SH-SY5Y (cell line): ENCODE measurements at regions not wholly inside any gene's neighbourhood (a gene's known extent, or its start where the extent isn't known, plus 50 kb on each side); places are given as distances from the start of the nearest gene placed in this dataset.

ENCODE experiments used
- GATA2 ChIP-seq: IDR thresholded peaks from 2 replicates; pipeline ENCODE4 v1.6.1; 2011; ENCODE audit warnings: mild to moderate bottlenecking, low read depth, low read length
- GATA3 ChIP-seq: IDR thresholded peaks from 2 replicates; pipeline ENCODE4 v1.6.1; 2011; ENCODE audit warnings: low read depth, mild to moderate bottlenecking, low read length, moderate library complexity

DNA sequence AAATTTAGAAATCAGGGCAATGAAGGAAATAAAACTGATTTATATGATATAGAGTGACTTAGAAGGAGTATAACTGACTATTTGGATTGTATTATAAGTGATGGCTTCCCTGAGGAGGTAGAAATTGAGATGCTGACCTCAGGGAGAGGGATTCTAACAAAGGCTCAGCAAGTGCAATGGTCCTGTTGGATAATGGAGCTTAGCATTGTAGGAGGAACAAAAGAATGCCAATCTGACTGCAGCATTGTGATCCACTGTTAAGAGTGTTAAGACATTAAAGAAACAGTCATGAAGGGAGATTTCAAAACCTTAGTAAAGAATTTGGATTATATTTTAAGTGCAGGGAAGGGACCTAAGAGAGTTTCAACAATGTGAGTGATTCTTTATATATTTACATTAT, 158.4 kb upstream of the NAALADL2 start:
- TF ChIP-seq GATA2 = no peak

DNA sequence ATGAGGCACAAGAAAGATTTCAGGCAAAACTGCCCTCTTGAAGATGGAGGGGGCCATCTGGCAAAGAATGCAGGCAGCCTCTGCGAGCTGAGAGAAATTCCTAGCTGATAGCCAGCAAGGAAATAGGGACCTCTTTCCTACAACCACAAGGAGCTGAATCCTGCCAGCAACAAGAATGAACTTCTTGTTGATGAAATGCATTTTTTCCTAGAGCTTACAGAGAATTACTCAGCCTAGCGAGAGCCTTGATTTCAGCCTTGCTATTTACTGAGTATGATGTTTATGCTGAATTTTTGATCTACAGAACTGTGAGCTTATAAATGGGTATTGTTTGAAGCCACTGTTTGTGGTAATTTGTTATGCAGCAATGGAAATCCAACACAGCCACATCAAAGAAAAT, 148.5 kb upstream of the NAALADL2 start:
- TF ChIP-seq GATA3 = no peak

DNA sequence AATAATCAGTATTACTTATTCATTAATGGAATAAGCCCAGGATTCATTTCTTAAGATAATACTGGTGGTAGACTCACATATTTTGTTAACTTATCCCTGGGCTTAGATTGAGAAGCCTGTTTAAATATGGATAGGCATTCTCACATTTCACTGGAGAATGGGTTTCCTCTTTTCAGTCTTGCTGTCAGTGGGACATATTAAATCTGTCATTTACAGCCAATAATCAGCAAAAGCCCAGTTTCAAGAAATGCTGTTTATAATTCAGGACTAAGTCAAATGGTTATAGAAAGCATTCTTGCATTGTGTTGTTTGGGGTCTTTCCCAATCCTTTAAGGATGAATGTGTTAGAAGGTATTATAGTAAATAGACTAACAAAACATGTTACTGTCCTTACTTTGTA, 143.7 kb upstream of the NAALADL2 start:
- TF ChIP-seq GATA2 (no peak), GATA3 (no peak)

DNA sequence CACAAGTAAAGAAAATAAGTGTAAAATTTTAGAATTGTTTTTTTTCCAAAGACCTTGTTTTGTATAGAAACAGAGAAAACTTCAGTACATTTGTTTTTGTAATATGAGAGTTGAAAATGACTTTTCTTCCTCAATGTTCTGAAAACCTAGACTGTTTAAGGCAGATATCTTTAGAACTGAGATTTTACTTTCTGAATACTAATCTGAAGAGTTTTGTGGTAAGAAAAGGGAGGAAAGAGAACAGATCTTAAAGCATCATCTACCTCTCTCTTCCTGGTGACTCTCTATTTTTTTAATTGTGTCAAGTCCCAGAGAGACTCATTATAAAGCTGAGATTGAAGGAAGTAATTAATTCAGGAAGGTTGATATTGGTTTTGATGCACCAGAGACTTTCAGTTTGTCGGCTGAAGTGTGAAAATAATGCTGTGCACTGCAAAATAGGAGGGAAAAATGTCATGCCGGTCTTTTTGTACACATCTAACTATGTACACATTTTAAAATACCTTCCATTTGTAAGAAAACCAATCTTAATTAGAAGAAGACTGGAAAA, 142.1 kb upstream of the NAALADL2 start:
- no peak for TF ChIP-seq GATA3

DNA sequence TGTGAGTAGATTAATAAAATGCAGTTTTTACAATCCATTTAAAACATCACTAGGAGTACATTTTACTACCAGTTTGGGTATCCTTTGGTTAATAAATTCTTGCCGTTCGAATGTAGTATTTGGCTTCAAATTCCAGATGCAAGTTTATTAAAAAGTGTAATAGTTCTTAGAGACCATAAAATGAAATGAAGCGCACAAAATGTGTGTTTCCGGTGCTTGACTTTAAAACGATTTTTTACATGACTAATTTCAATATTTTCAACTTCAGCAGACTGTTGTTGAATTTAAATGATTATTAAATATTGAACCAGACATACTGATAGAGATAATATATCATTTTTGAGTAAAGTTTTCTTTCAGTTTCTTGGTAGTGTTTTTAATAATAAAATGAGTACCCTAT, 138.4 kb upstream of the NAALADL2 start:
- TF ChIP-seq GATA3 (no peak), GATA2 (no peak)

DNA sequence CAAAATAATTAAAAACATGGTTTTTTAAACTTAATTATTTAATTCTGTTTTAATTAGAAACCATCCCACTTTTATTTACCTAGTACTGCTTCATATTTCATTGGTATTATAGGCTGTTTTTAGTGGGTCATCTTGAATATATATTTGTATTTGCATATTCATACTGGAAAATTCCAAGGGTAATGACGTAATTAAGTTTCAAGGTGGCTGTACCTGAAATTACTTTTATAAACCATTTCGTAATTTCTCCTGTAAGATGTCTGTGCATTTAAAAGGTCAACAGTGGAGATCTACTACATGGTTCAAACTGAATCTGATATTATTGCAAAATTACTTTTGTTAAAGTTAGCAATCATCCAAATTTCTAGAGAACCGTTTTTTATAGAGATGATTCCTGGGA, 133.8 kb upstream of the NAALADL2 start:
- TF ChIP-seq GATA3 = no peak
- no peak for TF ChIP-seq GATA2

DNA sequence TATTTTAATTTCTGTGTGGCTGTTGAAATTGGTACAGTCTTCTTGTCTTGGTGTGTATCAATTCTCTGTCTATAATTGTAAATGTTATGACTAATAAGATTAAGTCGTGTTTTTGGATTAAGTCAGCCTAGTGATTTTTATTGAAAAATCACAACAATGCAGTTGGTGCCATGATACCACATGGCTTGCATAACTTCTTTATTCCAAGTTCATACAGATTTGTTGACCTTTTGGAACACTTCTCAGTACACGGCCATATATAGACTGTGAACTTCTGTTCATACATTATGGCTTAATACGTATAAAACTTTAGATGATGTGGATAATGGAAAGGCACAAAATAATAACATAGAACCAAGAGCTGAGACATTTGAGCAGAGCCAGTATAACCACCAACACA, 121.2 kb upstream of the NAALADL2 start:
- TF ChIP-seq GATA3 = no peak
- TF ChIP-seq GATA2 = no peak

DNA sequence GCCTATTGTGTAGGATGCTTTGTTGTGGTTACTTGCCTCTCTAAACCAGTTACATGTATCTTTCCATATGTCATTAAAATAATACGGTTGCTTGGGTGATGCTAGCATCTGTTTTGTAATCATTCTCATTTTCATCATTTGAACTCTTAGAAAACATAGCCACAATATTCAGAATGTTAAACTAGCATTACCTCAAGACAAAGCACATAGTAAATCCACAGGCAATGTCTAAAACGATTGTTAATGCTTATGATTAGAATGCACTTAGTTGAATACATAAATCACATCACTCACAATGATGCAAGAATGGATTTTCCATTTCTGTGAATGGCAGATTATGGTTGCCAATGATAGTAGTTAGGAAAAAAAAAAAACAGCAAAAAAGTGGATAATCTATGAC, 110.0 kb upstream of the NAALADL2 start:
- TF ChIP-seq GATA3 (no peak), GATA2 (no peak)

DNA sequence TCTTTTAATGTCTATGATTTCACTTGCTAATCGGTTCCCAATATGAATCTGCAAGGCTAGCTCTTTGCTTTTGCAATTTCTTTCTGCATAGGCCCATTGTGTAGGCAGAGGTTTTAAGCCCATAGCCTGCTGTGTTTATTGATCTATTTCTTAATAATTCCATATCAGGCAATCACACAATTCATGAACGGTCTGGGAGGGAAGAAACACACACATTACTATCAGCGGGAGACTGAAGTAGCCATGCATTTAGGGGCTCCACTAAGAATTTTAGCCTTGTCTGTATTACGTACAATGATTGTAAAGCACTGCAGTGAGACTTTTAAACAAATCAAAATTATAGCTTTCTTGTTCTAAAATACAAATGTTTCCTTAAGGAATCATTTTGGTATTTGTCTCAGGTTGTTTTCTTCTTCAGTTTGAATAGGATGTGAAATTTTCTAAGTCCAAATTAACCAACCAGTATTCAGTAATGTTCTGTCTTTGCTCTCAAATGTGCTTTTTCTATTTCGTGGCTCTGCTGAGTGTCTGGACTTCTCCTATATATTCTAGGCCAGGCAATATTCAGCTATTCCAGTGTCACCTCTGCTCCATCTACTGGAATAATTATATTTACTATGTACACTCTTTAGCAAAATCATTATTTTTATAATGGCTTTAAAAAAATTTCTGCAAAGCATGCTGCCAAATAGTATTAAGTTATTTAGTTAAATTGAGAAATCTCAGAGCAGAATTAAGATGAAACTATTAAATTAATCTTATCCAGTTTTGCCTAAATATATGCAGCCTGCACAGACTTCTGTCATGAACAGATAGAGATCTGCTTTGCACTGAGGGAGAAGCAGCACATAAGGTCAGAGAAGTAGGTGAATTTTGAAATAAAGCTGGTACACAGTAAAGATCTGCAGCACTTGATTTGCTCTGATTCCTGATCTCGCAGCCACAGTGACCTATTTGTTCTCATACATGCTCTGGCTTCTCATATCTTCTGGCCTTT, 103.0 kb upstream of the NAALADL2 start:
- TF ChIP-seq GATA3 (peak; percentile 97), GATA2 (peak; percentile 98)

DNA sequence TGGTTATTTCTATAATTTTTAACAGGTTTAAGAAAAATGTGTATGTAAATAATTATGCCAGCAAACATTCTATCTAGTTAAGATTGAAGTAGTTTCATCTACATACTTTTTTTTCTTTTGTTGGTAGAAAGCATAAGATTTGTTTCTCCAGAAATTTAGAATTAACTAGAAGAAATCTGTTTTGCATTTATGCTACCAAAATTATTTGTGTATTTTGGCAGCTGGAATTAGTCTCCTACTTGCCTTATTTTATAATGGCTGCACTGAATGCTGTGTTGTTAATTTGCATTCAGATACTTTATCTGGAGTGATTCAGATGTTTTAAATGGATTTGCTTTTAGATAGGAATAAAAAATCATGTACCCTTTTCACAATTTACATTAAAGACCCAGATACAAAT, 100.2 kb upstream of the NAALADL2 start:
- no peak for TF ChIP-seq GATA2
- no peak for TF ChIP-seq GATA3

DNA sequence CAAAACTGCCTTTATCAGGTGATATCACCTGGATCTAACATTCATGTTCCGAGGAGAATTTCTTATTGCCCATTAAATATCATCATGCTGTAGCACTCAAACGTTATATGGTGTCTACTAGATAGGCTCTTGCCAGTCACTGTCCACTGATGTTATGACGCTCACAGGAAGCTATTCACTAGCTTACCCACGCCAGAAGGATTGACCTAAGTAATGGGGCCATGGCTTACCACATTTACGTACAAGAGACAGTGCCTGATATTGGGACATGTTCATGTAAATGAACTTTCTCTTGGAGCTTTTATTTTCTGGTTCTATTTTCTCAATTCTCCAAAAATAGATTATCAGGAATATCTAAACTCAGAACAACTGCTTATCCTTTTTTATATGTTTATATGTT, 91.7 kb upstream of the NAALADL2 start:
- no peak for TF ChIP-seq GATA2
- TF ChIP-seq GATA3 = no peak

DNA sequence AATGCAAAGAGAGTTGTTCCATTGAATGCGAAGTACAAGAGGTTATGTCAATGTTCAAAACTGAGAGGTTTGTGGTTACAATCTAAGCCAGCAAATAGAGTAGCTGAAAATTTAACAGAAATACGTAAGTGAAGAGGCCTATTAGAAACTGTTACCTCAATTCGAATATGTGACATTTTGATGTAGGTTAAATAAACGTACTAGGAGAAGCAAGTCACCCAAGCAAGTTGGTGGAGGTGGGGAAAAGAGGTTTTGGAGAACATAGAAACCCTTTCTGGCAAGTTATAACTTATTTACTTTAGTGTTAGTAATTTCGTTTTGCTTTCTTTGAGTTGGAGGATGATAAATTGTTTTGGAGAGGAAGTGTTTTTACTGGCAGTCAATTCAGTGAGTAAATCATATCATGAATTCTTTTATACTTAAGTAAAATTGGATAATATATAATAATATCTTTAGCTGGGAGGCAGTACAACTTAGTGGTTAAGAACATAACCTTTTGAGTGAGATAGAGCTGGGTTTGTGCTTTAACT, 91.2 kb upstream of the NAALADL2 start:
- TF ChIP-seq GATA2 (no peak), GATA3 (no peak)

DNA sequence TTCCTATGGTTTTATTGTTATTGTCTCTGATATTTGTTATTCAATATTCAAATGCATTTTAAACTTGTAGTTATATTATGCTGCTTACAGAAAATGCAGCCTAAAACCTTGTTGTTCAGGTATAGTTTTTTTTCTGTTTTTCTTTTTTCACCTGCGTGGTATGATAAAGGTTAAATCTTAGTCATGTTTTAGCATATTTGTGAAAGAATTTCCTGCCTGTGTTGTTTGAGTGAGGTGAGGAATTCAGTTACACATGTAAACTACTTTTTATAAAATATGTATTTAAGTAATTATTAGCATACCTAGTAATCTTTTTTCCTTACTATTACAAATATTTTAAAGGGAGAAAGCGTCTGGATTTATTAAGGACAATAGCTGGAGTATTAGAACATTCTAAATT, 90.0 kb upstream of the NAALADL2 start:
- TF ChIP-seq GATA2 (no peak), GATA3 (no peak)

DNA sequence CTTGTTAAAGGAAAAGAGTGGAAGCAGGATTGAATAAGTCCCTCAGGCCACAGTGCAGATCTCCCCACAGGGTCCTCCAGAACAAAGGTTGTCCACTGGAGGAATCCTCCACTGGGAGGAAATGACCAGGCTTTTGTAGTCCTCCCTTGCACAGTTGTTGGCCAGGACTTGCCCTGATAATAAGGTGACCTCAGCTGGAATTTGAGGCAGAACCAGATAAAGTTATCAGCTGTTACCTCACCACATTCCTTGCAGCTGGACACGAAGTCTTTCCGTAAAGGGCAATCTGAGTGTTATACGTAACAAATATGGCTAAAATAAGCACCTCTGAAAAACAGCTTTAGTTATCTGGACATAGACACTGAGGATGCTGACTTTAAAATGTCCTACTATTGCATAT, 83.5 kb upstream of the NAALADL2 start:
- TF ChIP-seq GATA3 (no peak), GATA2 (no peak)

DNA sequence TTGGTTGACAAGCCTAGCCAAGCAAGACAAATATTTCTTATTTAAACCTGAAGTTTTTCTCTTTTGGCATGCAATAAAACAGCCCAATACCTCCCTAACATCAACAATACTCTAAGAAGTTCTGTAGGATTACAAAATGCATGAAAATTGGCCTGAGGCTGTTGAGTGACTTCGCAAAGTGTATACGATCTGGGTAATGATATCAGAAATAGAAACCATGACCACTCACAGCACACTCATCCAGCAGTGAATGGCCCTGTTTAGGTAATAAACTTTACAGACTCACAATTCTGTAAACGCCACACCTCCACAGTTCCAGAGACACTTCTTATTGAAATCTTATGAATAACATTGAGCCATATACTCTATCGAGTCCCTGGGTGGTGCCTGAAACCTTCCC, 83.0 kb upstream of the NAALADL2 start:
- TF ChIP-seq GATA3 (no peak), GATA2 (no peak)
